ENCODE measurements at regions not wholly inside any gene's neighbourhood (a gene's known extent, or its start where the extent isn't known, plus 50 kb on each side); places are given as distances from the start of the nearest gene placed in this dataset.

GRCh38 chr1:213643360-213643759, 344.4 kb upstream of the PROX1 start:
- no peak for DNase-seq (ENCODE audit: low spot score)
- no TSS peak for BruUV-seq (replicated peaks)
- ChIA-PET POLR2A (interaction anchor here (0.7 kb wide), 1 partner anchor 167 kb away, joined by 3 read pairs; no protein-coding TSS in a partner anchor), CTCF (ENCODE audit: unreplicated experiment) (no interaction called here)
- no peak overlapping the region for H3K27ac ChIP-seq (ENCODE audit: low read depth, low read length, poor library complexity, severe bottlenecking)
- TF ChIP-seq CTCF (conservative IDR thresholded peaks at IDR 0.05; ENCODE audit: low read length): no peak
- TF ChIP-seq EZH2phosphoT487 (IDR thresholded peaks at IDR 0.05; ENCODE audit: borderline replicate concordance, low read depth, low read length): no peak
- no peaks in the 10 kb centered on the region for H3K9me2 ChIP-seq (ENCODE audit: insufficient read depth, low read length)
- no peaks in the 10 kb centered on the region for H3K9me3 ChIP-seq (ENCODE audit: low read length)
- H2AFZ ChIP-seq (ENCODE audit: low read length): no peak overlapping the region
- intact Hi-C loops (cut with micrococcal nuclease; ENCODE audit: unreplicated experiment): no loop called here
- no peaks in the 10 kb centered on the region for H4K20me1 ChIP-seq (ENCODE audit: insufficient read depth, low read length)
- H3K4me2 ChIP-seq (ENCODE audit: low read length): no peak overlapping the region
- no peaks in the 10 kb centered on the region for H3K4me1 ChIP-seq (ENCODE audit: insufficient read depth, low read length, poor library complexity, severe bottlenecking)
- H3K36me3 ChIP-seq (ENCODE audit: insufficient read depth, low read length): no peaks in the 10 kb centered on the region
- no peak overlapping the region for H3K4me3 ChIP-seq (ENCODE audit: low read depth, low read length, poor library complexity, severe bottlenecking)
- H3K79me2 ChIP-seq (ENCODE audit: insufficient read depth, low read depth, low read length): no peaks in the 10 kb centered on the region

- Histone ChIP-seq H3K27ac (ENCODE audit: low read depth, low read length, poor library complexity, severe bottlenecking) (no peak overlapping the region), H3K4me3 (ENCODE audit: low read depth, low read length, poor library complexity, severe bottlenecking) (no peak overlapping the region), H4K20me1 (ENCODE audit: insufficient read depth, low read length) (no peaks in the 10 kb centered on the region), H3K79me2 (ENCODE audit: insufficient read depth, low read depth, low read length) (no peaks in the 10 kb centered on the region), H3K36me3 (ENCODE audit: insufficient read depth, low read length) (no peaks in the 10 kb centered on the region), H3K4me1 (ENCODE audit: insufficient read depth, low read length, poor library complexity, severe bottlenecking) (no peaks in the 10 kb centered on the region), H3K9me3 (ENCODE audit: low read length) (no peaks in the 10 kb centered on the region), H3K4me2 (ENCODE audit: low read length) (no peak overlapping the region), H3K9me2 (ENCODE audit: insufficient read depth, low read length) (no peaks in the 10 kb centered on the region), H2AFZ (ENCODE audit: low read length) (no peak overlapping the region)
- TF ChIP-seq EZH2phosphoT487 (IDR thresholded peaks at IDR 0.05; ENCODE audit: borderline replicate concordance, low read depth, low read length) (no peak), CTCF (conservative IDR thresholded peaks at IDR 0.05; ENCODE audit: low read length) (no peak)
- ChIA-PET POLR2A (no interaction called here), CTCF (ENCODE audit: unreplicated experiment) (no interaction called here)
- no TSS peak for BruUV-seq (replicated peaks)
- intact Hi-C loops (cut with micrococcal nuclease; ENCODE audit: unreplicated experiment): no loop called here
- DNase-seq (ENCODE audit: low spot score): no peak
These were observed 339.7 kb upstream of the PROX1 start for GRCh38 chr1:213647864-213648650.

DNA sequence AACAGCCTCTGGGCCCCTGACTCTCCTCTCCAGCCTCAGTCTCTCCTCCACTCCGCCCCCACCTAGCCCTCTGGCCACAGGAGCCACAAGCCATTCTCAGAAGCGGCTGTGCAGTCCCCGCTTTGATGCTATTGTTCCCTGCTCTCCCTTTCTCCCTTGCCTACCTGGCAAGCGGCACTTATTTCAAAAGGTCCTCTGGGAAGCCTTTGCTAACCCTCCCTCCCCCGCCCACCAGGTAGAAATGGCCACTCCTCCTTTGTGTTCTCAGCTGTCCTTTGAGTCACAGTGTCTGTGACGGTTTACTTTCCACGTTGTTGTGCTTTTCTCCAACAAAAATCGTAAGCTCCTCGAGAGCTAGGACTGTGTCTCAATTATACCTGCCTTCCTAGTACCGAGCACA, 338.4 kb upstream of the PROX1 start:
- no TSS peak for BruUV-seq (replicated peaks)
- H3K4me3 ChIP-seq (ENCODE audit: low read depth, low read length, poor library complexity, severe bottlenecking): no peak overlapping the region
- H3K9me3 ChIP-seq (ENCODE audit: low read length): no peaks in the 10 kb centered on the region
- ChIA-PET POLR2A (no interaction called here), CTCF (ENCODE audit: unreplicated experiment) (no interaction called here)
- no peaks in the 10 kb centered on the region for H4K20me1 ChIP-seq (ENCODE audit: insufficient read depth, low read length)
- intact Hi-C loops (cut with micrococcal nuclease; ENCODE audit: unreplicated experiment): no loop called here
- DNase-seq (ENCODE audit: low spot score): no peak
- no peaks in the 10 kb centered on the region for H3K4me1 ChIP-seq (ENCODE audit: insufficient read depth, low read length, poor library complexity, severe bottlenecking)
- no peak overlapping the region for H3K4me2 ChIP-seq (ENCODE audit: low read length)
- H3K79me2 ChIP-seq (ENCODE audit: insufficient read depth, low read depth, low read length): no peaks in the 10 kb centered on the region
- no peaks in the 10 kb centered on the region for H3K9me2 ChIP-seq (ENCODE audit: insufficient read depth, low read length)
- no peaks in the 10 kb centered on the region for H3K36me3 ChIP-seq (ENCODE audit: insufficient read depth, low read length)
- TF ChIP-seq EZH2phosphoT487 (IDR thresholded peaks at IDR 0.05; ENCODE audit: borderline replicate concordance, low read depth, low read length): no peak
- TF ChIP-seq CTCF (conservative IDR thresholded peaks at IDR 0.05; ENCODE audit: low read length): no peak
- no peak overlapping the region for H3K27ac ChIP-seq (ENCODE audit: low read depth, low read length, poor library complexity, severe bottlenecking)
- H2AFZ ChIP-seq (ENCODE audit: low read length): no peak overlapping the region
